Heart left ventricle (tissue), 16 donors: ENCODE measurements at regions not wholly inside any gene's neighbourhood (a gene's known extent, or its start where the extent isn't known, plus 50 kb on each side); places are given as distances from the start of the nearest gene placed in this dataset.

ENCODE experiments used
- ATAC-seq, 4 donors: fragments of 200-7000 bp; cut with Tn5 transposase; one replicate each; pipeline ENCODE4 v1.9.1; 2020 to 2022; ENCODE audit warnings: moderate library complexity in 4 of 4, mild to moderate bottlenecking in 3 of 4, moderate number of reproducible peaks in 1 of 4
- DNase-seq, 5 donors: peaks; one replicate each; pipeline ENCODE4 v3.0.0-alpha.2; 2020
- H3K27ac ChIP-seq, 12 donors: fragments of 200-600 bp; sonication (generic) in 4 of 12; one replicate each; pipeline versions ENCODE4 v1.5.0 to v1.8.0; 2016 to 2022; ENCODE audit warnings: mild to moderate bottlenecking in 2 of 12
- H3K27me3 ChIP-seq, 9 donors: fragments of 200-600 bp; sonication (generic) in 2 of 9; one replicate each; pipeline versions ENCODE4 v1.5.1 to v1.8.0; 2016 to 2022; ENCODE audit warnings: mild to moderate bottlenecking in 3 of 9
- H3K36me3 ChIP-seq, 9 donors: fragments of 200-600 bp; sonication (generic) in 2 of 9; one replicate each; pipeline versions ENCODE4 v1.5.0 to v1.8.0; 2018 to 2022; ENCODE audit warnings: mild to moderate bottlenecking in 2 of 9
- H3K4me1 ChIP-seq, 12 donors: fragments of 200-600 bp; sonication (generic) in 4 of 12; one replicate each; pipeline versions ENCODE4 v1.5.0 to v1.8.0; 2016 to 2022; ENCODE audit warnings: mild to moderate bottlenecking in 3 of 12
- H3K4me3 ChIP-seq, 12 donors: fragments of 200-600 bp; sonication (generic) in 4 of 12; one replicate each; pipeline versions ENCODE4 v1.5.0 to v1.8.0; 2017 to 2022; ENCODE audit warnings: mild to moderate bottlenecking in 9 of 12, moderate library complexity in 4 of 12
- H3K9me3 ChIP-seq, 12 donors: fragments of 200-600 bp; sonication (generic) in 4 of 12; one replicate each; pipeline versions ENCODE4 v1.5.0 to v1.8.0; 2016 to 2022; ENCODE audit warnings: mild to moderate bottlenecking in 1 of 12
- CTCF ChIP-seq, 12 donors: fragments of 200-600 bp; sonication (generic) in 4 of 12; IDR thresholded peaks; one replicate each; pipeline versions ENCODE4 v1.5.0 to v1.8.0; 2018 to 2022; ENCODE audit warnings: antibody characterized with exemption in 12 of 12, mild to moderate bottlenecking in 5 of 12
- POLR2A ChIP-seq, 2 donors: fragments of 450-650 bp; IDR thresholded peaks; one replicate each; pipeline ENCODE4 v1.6.1; 2017; ENCODE audit warnings: antibody characterized with exemption in 2 of 2, mild to moderate bottlenecking in 2 of 2, moderate library complexity in 2 of 2
- WGBS, 4 donors: extraction: QIAGEN DNeasy Blood & Tissue Kit in 2 of 4; methylation state at CpG; one replicate each; pipeline versions ENCODE4 v1.1.5 to v1.1.7; 2013 to 2018; 5-methylcytosine and 5-hydroxymethylcytosine counted together
- intact Hi-C, 10 donors: fragments of 100-400 bp; cut with DNase I; formaldehyde crosslinking; loops; one replicate each; pipeline versions ENCODE4 v1.11.1 to v1.14.2; 2022
- donor health status: ischemic (EF 13 %, LVEDD 7.1; RV severe dilation, severe dysfunction).
- donor health status: healthy with polysubstance abuse.
- donor health status: DM: no; HTN: yes; CAD: no.
- donor health status: DM: no; HTN: no; CAD: no.
- donor health status: ischemic (EF 25% LVEDD 6.9; RV normal size, moderate dysfunction).
- donor health status: ischemic (EF 25% LVEDD 5.7; RV mildly dilated, moderate dysfunction).
- donor health status: healthy.
- donor health status: DM: yes; HTN: yes; CAD: no.
- donor health status: ischemic (EF 35%, LVEDD 5.7; RV mildly dilated, moderate dysfunction).
- donor health status: nonischemic (EF 11% LVEDD 7.7; RV severe dilation, severe dysfunction).
- donor health status: DM: yes; HTN: yes; CAD: no.
- donor health status: PGD.
- donor health status: ischemic (EF 29% LVEDD 5.4; RV normal size, mild dysfunction).
- donor health status: nonischemic (EF 23%, LVEDD 6.1; RV moderate dilation, normal function).

- DNase-seq, result no peak
- WGBS, 4 donors, result 79 to 98% (median 89%) methylated on average over 6 to 8 of the region's 8 CpGs
- H3K4me1 ChIP-seq, result no peaks in the 10 kb centered on the region
- no peaks in the 10 kb centered on the region for H3K36me3 ChIP-seq
- ATAC-seq, result no peak
- H3K9me3 ChIP-seq, result no peaks in the 10 kb centered on the region
- no peak overlapping the region for H3K27ac ChIP-seq
- intact Hi-C loops, result no loop called here
- peaks cover 0 to 39% (median 6%) of the 10 kb centered on the region in 9 donors for H3K27me3 ChIP-seq
- no peak overlapping the region for H3K4me3 ChIP-seq
- no peak for TF ChIP-seq CTCF (IDR thresholded peaks at IDR 0.05)
- TF ChIP-seq POLR2A (IDR thresholded peaks at IDR 0.05), result no peak
Observed at GRCh38 chr16:86227041-86227440, 283.3 kb upstream of the FOXF1 start.

GRCh38 chr16:86227801-86228200, 282.5 kb upstream of the FOXF1 start:
- ATAC-seq, result no peak
- no peak overlapping the region for H3K4me3 ChIP-seq
- WGBS, 4 donors, result 66 to 77% (median 70%) methylated on average over 12 of the region's 12 CpGs
- intact Hi-C loops, result no loop called here
- H3K4me1 ChIP-seq, result no peaks in the 10 kb centered on the region
- no peak overlapping the region for H3K27ac ChIP-seq
- H3K36me3 ChIP-seq, result no peaks in the 10 kb centered on the region
- H3K9me3 ChIP-seq, result no peaks in the 10 kb centered on the region
- peaks cover 0 to 42% (median 3%) of the 10 kb centered on the region in 9 donors for H3K27me3 ChIP-seq
- TF ChIP-seq POLR2A (IDR thresholded peaks at IDR 0.05) (no peak), CTCF (IDR thresholded peaks at IDR 0.05) (no peak)
- DNase-seq, result no peak

- intact Hi-C loops, result no loop called here
- no peak for ATAC-seq
- Histone ChIP-seq H3K27ac (no peak overlapping the region), H3K36me3 (no peaks in the 10 kb centered on the region), H3K9me3 (no peaks in the 10 kb centered on the region), H3K27me3 (peaks cover 0 to 37% (median 3%) of the 10 kb centered on the region in 9 donors), H3K4me3 (no peak overlapping the region), H3K4me1 (no peaks in the 10 kb centered on the region)
- WGBS, 4 donors, result 52 to 64% (median 60%) methylated on average over 4 of the region's 4 CpGs
- no peak for DNase-seq
- TF ChIP-seq CTCF (IDR thresholded peaks at IDR 0.05) (no peak), POLR2A (IDR thresholded peaks at IDR 0.05) (no peak)
Observed at GRCh38 chr16:86228713-86229112, 281.6 kb upstream of the FOXF1 start.

GRCh38 chr16:86229283-86229682, 281.0 kb upstream of the FOXF1 start:
- no peak for TF ChIP-seq POLR2A (IDR thresholded peaks at IDR 0.05)
- no peak for TF ChIP-seq CTCF (IDR thresholded peaks at IDR 0.05)
- no peak for ATAC-seq
- Histone ChIP-seq H3K4me1 (no peaks in the 10 kb centered on the region), H3K27ac (no peak overlapping the region), H3K27me3 (peaks cover 0 to 31% (median 1%) of the 10 kb centered on the region in 9 donors), H3K4me3 (no peak overlapping the region), H3K36me3 (no peaks in the 10 kb centered on the region), H3K9me3 (no peaks in the 10 kb centered on the region)
- WGBS, 4 donors, result 66 to 79% (median 74%) methylated on average over 2 of the region's 2 CpGs
- no peak for DNase-seq
- intact Hi-C loops, result no loop called here
